Ovary (tissue), 3 donors: ENCODE measurements at regions not wholly inside any gene's neighbourhood (a gene's known extent, or its start where the extent isn't known, plus 50 kb on each side); places are given as distances from the start of the nearest gene placed in this dataset.

ENCODE experiments used
- CTCF ChIP-seq, 3 donors: fragments of 450-650 bp in 2 of 3; fragments of 200-600 bp in 1 of 3; IDR thresholded peaks; one replicate each; pipeline versions ENCODE4 v1.5.1 to v1.8.0; 2016 to 2022; ENCODE audit warnings: antibody characterized with exemption in 3 of 3, mild to moderate bottlenecking in 1 of 3
- EP300 ChIP-seq: sonication (generic); formaldehyde crosslinking; IDR thresholded peaks from one replicate; pipeline ENCODE4 v1.6.1; 2017; ENCODE audit warnings: antibody characterized with exemption
- POLR2A ChIP-seq: fragments of 450-650 bp; IDR thresholded peaks from one replicate; pipeline ENCODE4 v1.6.1; 2017; ENCODE audit warnings: antibody characterized with exemption, mild to moderate bottlenecking, moderate library complexity
- donor health status: DM: no; HTN: no; CAD: no.

- TF ChIP-seq CTCF (IDR thresholded peaks at IDR 0.05) = no peak
- no peak for TF ChIP-seq POLR2A
- no peak for TF ChIP-seq EP300
These were observed 417.0 kb upstream of the MEIS2 start for GRCh38 chr15:37517191-37517895.
